Endothelial cell of umbilical vein (primary cell): ENCODE measurements at regions not wholly inside any gene's neighbourhood (a gene's known extent, or its start where the extent isn't known, plus 50 kb on each side); places are given as distances from the start of the nearest gene placed in this dataset.

ENCODE experiments used
- BruUV-seq: library from RNA; stranded (reverse); fragments of 400-500 nt; replicated peaks from 2 replicates; lab custom pipeline; 2021; lab: Mats Ljungman, UMichigan
- CTCF ChIA-PET: fragments of 300-600, 350-600 bp; sonication (Branson Sonifier 250); formaldehyde crosslinking; loops from one replicate; lab custom pipeline; 2021; ENCODE audit warnings: antibody characterized with exemption, inconsistent platforms; lab: Charles Lee
- POLR2A ChIA-PET: fragments of 300-600, 350-600 bp; sonication (Branson Sonifier 250); formaldehyde crosslinking; loops from one replicate; lab custom pipeline; 2021; ENCODE audit warnings: antibody characterized with exemption, inconsistent platforms; lab: Charles Lee
- DNase-seq: peaks from one replicate; pipeline ENCODE4 v3.0.0-alpha.2; 2011; ENCODE audit warnings: low read depth, low spot score
- FAIRE-seq: peaks from 2 replicates; lab custom pipeline; 2011; peaks lifted over from hg19 to GRCh38; lab: Jason Lieb, UNC
- H2AFZ ChIP-seq: 2 replicates; pipeline ENCODE4 v1.6.0; 2012; ENCODE audit warnings: low read depth, low read length, control low read depth, inconsistent platforms
- H3K27ac ChIP-seq: 2 replicates; pipeline ENCODE4 v1.5.1; 2011; ENCODE audit warnings: low read depth, mild to moderate bottlenecking, control low read depth, low read length, moderate library complexity; ENCODE audit not compliant: insufficient read depth
- H3K27me3 ChIP-seq, 2 experiments: 2 replicates each; pipeline versions ENCODE4 v1.6.0 to v1.6.1; 2011; ENCODE audit warnings: low read length in 2 of 2, mixed read lengths in 1 of 2; ENCODE audit not compliant: control insufficient read depth in 2 of 2, insufficient read depth in 2 of 2
- H3K36me3 ChIP-seq, 2 experiments: 2 replicates in 1 of 2; 3 replicates in 1 of 2; pipeline ENCODE4 v1.5.1; 2011; ENCODE audit warnings: low read length in 2 of 2, mild to moderate bottlenecking in 1 of 2, moderate library complexity in 1 of 2; ENCODE audit not compliant: control insufficient read depth in 2 of 2, insufficient read depth in 2 of 2; ENCODE audit errors: extremely low read depth in 1 of 2
- H3K4me1 ChIP-seq: 3 replicates; pipeline ENCODE4 v1.5.1; 2011; ENCODE audit warnings: mild to moderate bottlenecking, low read length; ENCODE audit not compliant: control insufficient read depth, insufficient read depth; ENCODE audit errors: extremely low read depth
- H3K4me2 ChIP-seq: 2 replicates; pipeline ENCODE4 v1.6.1; 2011; ENCODE audit warnings: low read length, control low read depth, mixed read lengths; ENCODE audit not compliant: insufficient read depth
- H3K4me3 ChIP-seq, 3 experiments: fragments of 200-600 bp in 1 of 3; sonication (generic), shearing (Covaris generic) in 1 of 3; replicated peaks in 1 of 3; 2 replicates each; pipeline ENCODE4 v1.5.1; 2011 to 2016; ENCODE audit warnings: control low read depth in 3 of 3, low read length in 3 of 3, mild to moderate bottlenecking in 2 of 3, inconsistent platforms in 1 of 3, low read depth in 1 of 3, moderate library complexity in 1 of 3; ENCODE audit not compliant: insufficient read depth in 1 of 3
- H3K79me2 ChIP-seq: 2 replicates; pipeline ENCODE4 v1.6.0; 2012; ENCODE audit warnings: low read length, inconsistent platforms; ENCODE audit not compliant: control insufficient read depth, insufficient read depth
- H3K9ac ChIP-seq: replicated peaks from 2 replicates; pipeline ENCODE3; 2011; ENCODE audit warnings: low read length, control low read depth; ENCODE audit not compliant: insufficient read depth; ENCODE audit errors: extremely low read depth
- H3K9me1 ChIP-seq: replicated peaks from 3 replicates; pipeline ENCODE4 v1.6.0; 2011; ENCODE audit warnings: mild to moderate bottlenecking, low read length; ENCODE audit not compliant: control insufficient read depth, insufficient read depth; ENCODE audit errors: extremely low read depth
- H3K9me3 ChIP-seq: replicated peaks from 2 replicates; pipeline ENCODE4 v1.5.1; 2012; ENCODE audit warnings: low read length, inconsistent platforms; ENCODE audit not compliant: control insufficient read depth, insufficient read depth
- H4K20me1 ChIP-seq: replicated peaks from 2 replicates; pipeline ENCODE3; 2011; ENCODE audit warnings: mild to moderate bottlenecking, low read length; ENCODE audit not compliant: control insufficient read depth, insufficient read depth; ENCODE audit errors: extremely low read depth
- CTCF ChIP-seq, 2 donors: IDR thresholded peaks; 1 replicate in 1 of 2; 2 replicates in 1 of 2; pipeline ENCODE4 v1.5.1; 2011; ENCODE audit warnings: low read length in 2 of 2, mild to moderate bottlenecking in 2 of 2, moderate library complexity in 2 of 2, control low read depth in 1 of 2, inconsistent platforms in 1 of 2, low read depth in 1 of 2; ENCODE audit not compliant: insufficient read depth in 1 of 2; ENCODE audit errors: extremely low read depth in 1 of 2
- EZH2 ChIP-seq: IDR thresholded peaks from 2 replicates; pipeline ENCODE4 v1.6.1; 2012; ENCODE audit warnings: borderline replicate concordance, low read depth, mild to moderate bottlenecking, moderate library complexity, low read length, inconsistent platforms; ENCODE audit not compliant: severe bottlenecking
- FOS ChIP-seq: IDR thresholded peaks from 2 replicates; pipeline ENCODE4 v1.6.1; 2011; ENCODE audit warnings: mild to moderate bottlenecking, low read length, moderate library complexity, borderline replicate concordance; ENCODE audit not compliant: insufficient read depth
- GATA2 ChIP-seq: IDR thresholded peaks from 2 replicates; pipeline ENCODE4 v1.7.0; 2011; ENCODE audit warnings: low read depth, mild to moderate bottlenecking, moderate library complexity, mixed read lengths, low read length; ENCODE audit not compliant: insufficient read length, insufficient read depth
- JUN ChIP-seq: IDR thresholded peaks from 2 replicates; pipeline ENCODE4 v1.6.1; 2011; ENCODE audit warnings: borderline replicate concordance, low read depth; ENCODE audit not compliant: insufficient read length, insufficient read depth
- MAX ChIP-seq: IDR thresholded peaks from 2 replicates; pipeline ENCODE4 v1.6.1; 2011; ENCODE audit not compliant: insufficient read depth, insufficient read length
- MYC ChIP-seq: IDR thresholded peaks from one replicate; pipeline ENCODE4 v1.6.1; 2011; ENCODE audit warnings: mild to moderate bottlenecking, low read depth, low read length
- POLR2A ChIP-seq: IDR thresholded peaks from 2 replicates; pipeline ENCODE4 v1.6.1; 2012; ENCODE audit warnings: low read depth, mild to moderate bottlenecking, control low read depth, low read length
- POLR2AphosphoS5 ChIP-seq: IDR thresholded peaks from 2 replicates; pipeline ENCODE4 v1.6.1; 2012; ENCODE audit warnings: low read depth, mild to moderate bottlenecking, control low read depth, low read length, moderate library complexity; ENCODE audit not compliant: insufficient read depth
- dilution Hi-C: fragments of 300-500 bp; cut with MboI; formaldehyde crosslinking; loops from one replicate; pipeline ENCODE4 v1.15.0; 2019; ENCODE audit warnings: low sequenced_read_pairs; ENCODE audit not compliant: extremely low pct_ligation_motif_present
- intact Hi-C: fragments of 100-400 bp; cut with micrococcal nuclease; formaldehyde crosslinking; loops from one replicate; pipeline ENCODE4 v1.10.0; 2022

- no peaks in the 10 kb centered on the region for H4K20me1 ChIP-seq
- H2AFZ ChIP-seq, result no peak overlapping the region
- dilution Hi-C loops, result loop anchor here (25.0 kb wide), 1 partner anchor 806 kb away; no protein-coding TSS in a partner anchor
These were observed 54.0 kb upstream of the CDKN3 start for GRCh38 chr14:54342806-54343205.

More at GRCh38 chr14:54342806-54343205, 54.0 kb upstream of the CDKN3 start:
- Histone ChIP-seq H3K79me2 (no peaks in the 10 kb centered on the region), H3K27me3 (no peaks in the 10 kb centered on the region), H3K36me3 (no peaks in the 10 kb centered on the region), H3K4me1 (peaks cover 15% of the 10 kb centered on the region), H3K9me1 (no peaks in the 10 kb centered on the region), H3K9me3 (no peaks in the 10 kb centered on the region), H3K27ac (no peak overlapping the region), H3K4me2 (no peak overlapping the region), H3K4me3 (no peak overlapping the region), H3K9ac (no peak overlapping the region)
- BruUV-seq, result no TSS peak
- DNase-seq, result no peak
- ChIA-PET POLR2A (interaction anchor here (0.7 to 0.8 kb wide), 2 partner anchors 389 to 800 kb away, joined by 3 to 4 read pairs; no protein-coding TSS in a partner anchor), CTCF (interaction anchor here (0.8 to 2.9 kb wide), 9 partner anchors 11 to 1047 kb away, joined by 3 to 15 read pairs (median 5); partner anchors contain the start of gene BMP4)
- FAIRE-seq, result no peak
- TF ChIP-seq CTCF (IDR thresholded peaks at IDR 0.05; ENCODE audit: extremely low read depth in 1 of 2, insufficient read depth in 1 of 2, low read depth in 1 of 2, low read length in 2 of 2) (no peak), MAX (no peak), FOS (no peak), MYC (no peak), POLR2AphosphoS5 (no peak), GATA2 (no peak), JUN (no peak), EZH2 (no peak), POLR2A (no peak)
- intact Hi-C loops, result loop anchor here (10.0 kb wide), 1 partner anchor 1128 kb away; no protein-coding TSS in a partner anchor
